PC-9 (cell line): ENCODE measurements at regions not wholly inside any gene's neighbourhood (a gene's known extent, or its start where the extent isn't known, plus 50 kb on each side); places are given as distances from the start of the nearest gene placed in this dataset.

Source experiments
- CTCF ChIP-seq: fragments of 200-600 bp; sonication (generic); conservative IDR thresholded peaks from 2 replicates; pipeline ENCODE4 v1.6.1; 2017; ENCODE audit warnings: mixed run types, antibody characterized with exemption, mild to moderate bottlenecking, moderate library complexity
- EZH2 ChIP-seq: fragments of 200-600 bp; sonication (generic); IDR thresholded peaks from 2 replicates; pipeline ENCODE4 v1.8.0; 2017; ENCODE audit warnings: antibody characterized with exemption, low read depth

GRCh38 chr12:24475337-24475736 lies 473.6 kb downstream of the BCAT1 start:
- no peak for TF ChIP-seq CTCF
- TF ChIP-seq EZH2, result no peak
